ENCODE measurements at regions not wholly inside any gene's neighbourhood (a gene's known extent, or its start where the extent isn't known, plus 50 kb on each side); places are given as distances from the start of the nearest gene placed in this dataset.
A peak's percentile ranks its signal among the peaks of the same experiment; 100 is the strongest.

DNA sequence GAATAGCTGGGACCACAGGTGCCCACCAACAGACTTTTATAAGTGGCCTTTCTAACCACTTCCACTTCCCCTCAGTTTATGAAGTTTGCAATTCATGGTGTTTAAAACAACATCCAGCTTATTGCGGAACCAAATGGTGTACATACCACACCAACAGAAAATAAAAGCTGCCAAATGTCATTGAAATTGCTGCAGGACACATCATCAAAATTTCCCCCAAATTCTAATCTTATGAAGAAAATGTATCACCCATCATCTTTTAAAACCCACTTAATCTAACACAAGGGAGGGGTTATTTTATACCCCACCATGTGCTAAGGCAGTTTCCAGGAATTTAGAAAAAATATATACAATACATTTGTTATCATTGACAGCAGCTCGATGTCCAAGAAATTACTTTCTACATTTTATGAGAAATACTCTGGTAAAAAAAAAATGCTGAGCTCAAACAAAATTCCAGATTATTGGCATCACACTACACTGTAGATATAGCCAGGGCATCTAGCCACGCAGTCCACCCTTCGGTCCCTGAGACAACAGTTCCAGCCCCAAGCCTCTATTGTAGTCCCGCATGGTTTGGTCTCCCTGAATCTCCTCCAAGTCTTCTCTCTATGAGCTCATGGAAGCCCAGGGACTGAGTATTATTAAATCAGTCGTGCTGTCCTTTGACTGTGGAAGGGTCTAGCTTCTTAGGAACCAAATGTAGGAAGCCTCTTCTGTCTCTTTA is 372.8 kb upstream of the SLC30A5 start:
- Histone ChIP-seq H3K4me2 (ENCODE audit: insufficient read depth, low read length) (no peak overlapping the region), H2AFZ (ENCODE audit: low read depth, low read length) (no peak overlapping the region), H3K79me2 (ENCODE audit: insufficient read depth, low read length) (no peaks in the 10 kb centered on the region), H3K9ac (ENCODE audit: low read depth, low read length) (no peak overlapping the region), H3K4me1 (ENCODE audit: insufficient read depth, low read length) (0 out of 2 replicates have a peak, but pooled peaks cover 6% of the 10 kb centered on the region), H3K9me3 (ENCODE audit: insufficient read depth, low read length, severe bottlenecking) (no peaks in the 10 kb centered on the region), H3K27me3 (ENCODE audit: insufficient read depth, low read length, poor library complexity) (no peaks in the 10 kb centered on the region), H3K4me3 (ENCODE audit: low read depth in 1 of 2, low read length in 2 of 2) (no peak overlapping the region), H3K27ac (ENCODE audit: low read length) (no peak overlapping the region), H3K36me3 (ENCODE audit: insufficient read depth, low read length) (no peaks in the 10 kb centered on the region), H4K20me1 (ENCODE audit: insufficient read depth, low read length) (no peaks in the 10 kb centered on the region)
- ATAC-seq (ENCODE audit: insufficient read depth, low read depth) (peak; percentile 58), DNase-seq (no peak)
- TF ChIP-seq EZH2 (IDR thresholded peaks at IDR 0.05; ENCODE audit: borderline replicate concordance, low read depth, low read length, severe bottlenecking) = no peak
- TF ChIP-seq, protein P1, sequence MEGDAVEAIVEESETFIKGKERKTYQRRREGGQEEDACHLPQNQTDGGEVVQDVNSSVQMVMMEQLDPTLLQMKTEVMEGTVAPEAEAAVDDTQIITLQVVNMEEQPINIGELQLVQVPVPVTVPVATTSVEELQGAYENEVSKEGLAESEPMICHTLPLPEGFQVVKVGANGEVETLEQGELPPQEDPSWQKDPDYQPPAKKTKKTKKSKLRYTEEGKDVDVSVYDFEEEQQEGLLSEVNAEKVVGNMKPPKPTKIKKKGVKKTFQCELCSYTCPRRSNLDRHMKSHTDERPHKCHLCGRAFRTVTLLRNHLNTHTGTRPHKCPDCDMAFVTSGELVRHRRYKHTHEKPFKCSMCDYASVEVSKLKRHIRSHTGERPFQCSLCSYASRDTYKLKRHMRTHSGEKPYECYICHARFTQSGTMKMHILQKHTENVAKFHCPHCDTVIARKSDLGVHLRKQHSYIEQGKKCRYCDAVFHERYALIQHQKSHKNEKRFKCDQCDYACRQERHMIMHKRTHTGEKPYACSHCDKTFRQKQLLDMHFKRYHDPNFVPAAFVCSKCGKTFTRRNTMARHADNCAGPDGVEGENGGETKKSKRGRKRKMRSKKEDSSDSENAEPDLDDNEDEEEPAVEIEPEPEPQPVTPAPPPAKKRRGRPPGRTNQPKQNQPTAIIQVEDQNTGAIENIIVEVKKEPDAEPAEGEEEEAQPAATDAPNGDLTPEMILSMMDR (IDR thresholded peaks at IDR 0.05; ENCODE audit: borderline replicate concordance, extremely low read depth, low read length, poor library complexity, severe bottlenecking) = no peak

DNA sequence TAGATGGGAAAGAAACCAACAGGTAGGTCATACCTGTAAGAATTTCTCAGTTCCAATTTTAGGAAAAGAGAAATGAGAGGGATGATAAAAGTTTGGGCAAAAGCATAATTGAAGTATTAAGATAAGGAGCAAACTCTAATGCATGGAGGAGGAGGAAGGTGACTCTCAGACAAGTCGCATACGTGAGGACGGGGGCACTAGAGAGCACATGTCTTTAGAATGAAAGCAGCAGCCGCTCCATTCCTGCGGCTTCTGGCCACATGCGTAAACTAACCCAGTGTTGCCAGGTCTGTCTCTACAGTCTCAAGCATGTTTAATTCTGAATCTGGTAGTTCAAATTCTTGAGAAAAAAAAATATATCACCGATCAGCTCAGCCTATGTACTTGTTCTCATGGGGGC is 371.5 kb upstream of the SLC30A5 start:
- Histone ChIP-seq H3K27ac (ENCODE audit: low read length) (no peak overlapping the region), H3K36me3 (ENCODE audit: insufficient read depth, low read length) (no peaks in the 10 kb centered on the region), H3K4me2 (ENCODE audit: insufficient read depth, low read length) (no peak overlapping the region), H4K20me1 (ENCODE audit: insufficient read depth, low read length) (no peaks in the 10 kb centered on the region), H3K27me3 (ENCODE audit: insufficient read depth, low read length, poor library complexity) (no peaks in the 10 kb centered on the region), H3K9me3 (ENCODE audit: insufficient read depth, low read length, severe bottlenecking) (no peaks in the 10 kb centered on the region), H3K4me1 (ENCODE audit: insufficient read depth, low read length) (0 out of 2 replicates have a peak, but pooled peaks cover 6% of the 10 kb centered on the region), H2AFZ (ENCODE audit: low read depth, low read length) (no peak overlapping the region), H3K9ac (ENCODE audit: low read depth, low read length) (no peak overlapping the region), H3K4me3 (ENCODE audit: low read depth in 1 of 2, low read length in 2 of 2) (no peak overlapping the region), H3K79me2 (ENCODE audit: insufficient read depth, low read length) (no peaks in the 10 kb centered on the region)
- TF ChIP-seq, protein P1 (IDR thresholded peaks at IDR 0.05; ENCODE audit: borderline replicate concordance, extremely low read depth, low read length, poor library complexity, severe bottlenecking) = no peak
- no peak for TF ChIP-seq EZH2 (IDR thresholded peaks at IDR 0.05; ENCODE audit: borderline replicate concordance, low read depth, low read length, severe bottlenecking)
- DNase-seq = no peak
- no peak for ATAC-seq (ENCODE audit: insufficient read depth, low read depth)

DNA sequence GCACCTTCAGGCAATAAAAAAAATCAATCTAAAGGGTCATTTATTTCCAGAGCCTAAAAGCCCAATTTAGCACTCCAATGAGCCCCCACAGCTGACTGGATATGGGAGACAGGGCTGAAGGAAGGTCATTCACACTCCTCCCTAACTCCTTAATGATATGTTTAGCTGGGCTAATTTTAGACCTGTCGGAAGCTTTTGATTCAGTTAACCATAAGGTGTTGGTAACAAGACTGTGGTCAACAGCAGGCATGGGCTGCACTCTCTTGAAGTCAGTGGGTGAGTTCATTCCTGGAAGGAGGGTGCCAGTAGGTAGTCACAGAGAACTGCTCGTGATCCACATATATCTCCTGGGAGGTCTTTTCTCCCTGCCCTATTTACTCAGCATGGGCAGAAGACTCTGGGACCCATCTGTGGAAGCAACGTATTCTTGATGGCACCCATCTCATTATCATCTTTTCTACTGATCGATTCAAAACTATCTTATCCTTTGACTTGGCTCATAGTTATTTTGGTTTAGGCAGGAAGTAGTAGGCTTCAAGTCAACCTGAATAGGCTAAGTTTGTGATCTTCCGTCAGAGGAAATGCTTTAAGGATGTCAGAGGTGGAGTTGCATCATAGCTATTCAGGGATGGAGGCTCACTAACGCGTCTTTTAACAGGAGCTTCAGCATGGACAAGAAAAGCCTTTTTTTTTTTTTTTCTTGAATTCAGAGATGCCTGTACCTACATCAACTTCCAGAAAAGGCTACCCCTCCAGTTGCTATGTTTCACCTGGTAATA is 367.7 kb upstream of the SLC30A5 start:
- TF ChIP-seq EZH2 (IDR thresholded peaks at IDR 0.05; ENCODE audit: borderline replicate concordance, low read depth, low read length, severe bottlenecking) = no peak
- TF ChIP-seq, protein P1 (IDR thresholded peaks at IDR 0.05; ENCODE audit: borderline replicate concordance, extremely low read depth, low read length, poor library complexity, severe bottlenecking) = no peak
- 0 out of 2 replicates have a peak, but pooled peaks cover 2% of the 10 kb centered on the region for H3K4me1 ChIP-seq (ENCODE audit: insufficient read depth, low read length)
- H3K27ac ChIP-seq (ENCODE audit: low read length) = no peak overlapping the region
- no peak overlapping the region for H3K9ac ChIP-seq (ENCODE audit: low read depth, low read length)
- no peaks in the 10 kb centered on the region for H3K27me3 ChIP-seq (ENCODE audit: insufficient read depth, low read length, poor library complexity)
- no peaks in the 10 kb centered on the region for H4K20me1 ChIP-seq (ENCODE audit: insufficient read depth, low read length)
- no peaks in the 10 kb centered on the region for H3K9me3 ChIP-seq (ENCODE audit: insufficient read depth, low read length, severe bottlenecking)
- H3K36me3 ChIP-seq (ENCODE audit: insufficient read depth, low read length) = no peaks in the 10 kb centered on the region
- H3K4me3 ChIP-seq (ENCODE audit: low read depth in 1 of 2, low read length in 2 of 2) = no peak overlapping the region
- H2AFZ ChIP-seq (ENCODE audit: low read depth, low read length) = no peak overlapping the region
- DNase-seq (no peak), ATAC-seq (ENCODE audit: insufficient read depth, low read depth) (no peak)
- H3K4me2 ChIP-seq (ENCODE audit: insufficient read depth, low read length) = no peak overlapping the region
- H3K79me2 ChIP-seq (ENCODE audit: insufficient read depth, low read length) = no peaks in the 10 kb centered on the region

Data from DND-41 (cell line).